HepG2 (cell line): ENCODE measurements at regions not wholly inside any gene's neighbourhood (a gene's known extent, or its start where the extent isn't known, plus 50 kb on each side); places are given as distances from the start of the nearest gene placed in this dataset.

Experiments
- ATAC-seq: fragments of 200-7000 bp; cut with Tn5 transposase; 3 replicates; pipeline ENCODE4 v1.9.1; 2020; ENCODE audit warnings: mild to moderate bottlenecking, moderate library complexity
- BruUV-seq: library from RNA; stranded (reverse); fragments of 400-500 nt; replicated peaks from 2 replicates; lab custom pipeline; 2021; lab: Mats Ljungman, UMichigan
- CTCF ChIA-PET: fragments of 300-600 bp; formaldehyde crosslinking; extraction: SDS; loops from one replicate; lab custom pipeline; 2021; ENCODE audit warnings: low total read pairs, inconsistent platforms, low intra/inter-chr PET ratio; lab: Yijun Ruan, JAX
- POLR2A ChIA-PET: fragments of 350-600 bp; sonication (Branson Sonifier 250); formaldehyde crosslinking; loops from one replicate; lab custom pipeline; 2020; ENCODE audit warnings: antibody characterized with exemption, inconsistent platforms; lab: Yijun Ruan, JAX
- DNase-seq: peaks from one replicate; pipeline ENCODE4 v3.0.0-alpha.2; 2015; ENCODE audit warnings: low spot score
- FAIRE-seq: peaks from 3 replicates; lab custom pipeline; 2011; peaks lifted over from hg19 to GRCh38; lab: Jason Lieb, UNC
- H2AFZ ChIP-seq: one replicate; pipeline ENCODE4 v1.6.1; 2011; ENCODE audit warnings: low read length, inconsistent platforms
- H3K27ac ChIP-seq: fragments of 300-600 bp; 3 replicates; pipeline ENCODE4 v1.8.0; 2011; ENCODE audit warnings: mixed run types, mild to moderate bottlenecking, mixed read lengths, low read length, inconsistent platforms; ENCODE audit not compliant: insufficient read depth; ENCODE audit errors: extremely low read length
- H3K27me3 ChIP-seq, 2 experiments: fragments of 200-600 bp in 1 of 2; 2 replicates in 1 of 2; 3 replicates in 1 of 2; pipeline versions ENCODE4 v1.6.0 to v1.8.0; 2011; ENCODE audit warnings: low read length in 2 of 2, mild to moderate bottlenecking in 2 of 2, moderate library complexity in 2 of 2, inconsistent platforms in 1 of 2; ENCODE audit not compliant: insufficient read depth in 2 of 2, control insufficient read depth in 1 of 2
- H3K36me3 ChIP-seq, 2 experiments: fragments of 200-600 bp in 1 of 2; replicated peaks in 1 of 2; 2 replicates in 1 of 2; 3 replicates in 1 of 2; pipeline versions ENCODE4 v1.5.1 to v1.8.0; 2011; ENCODE audit warnings: low read length in 2 of 2, inconsistent platforms in 1 of 2; ENCODE audit not compliant: insufficient read depth in 2 of 2, control insufficient read depth in 1 of 2
- H3K4me1 ChIP-seq: 2 replicates; pipeline ENCODE4 v1.5.1; 2012; ENCODE audit warnings: low read length, inconsistent platforms; ENCODE audit not compliant: insufficient read depth
- H3K4me2 ChIP-seq: 2 replicates; pipeline ENCODE4 v1.6.0; 2011; ENCODE audit warnings: low read depth, low read length, inconsistent platforms
- H3K4me3 ChIP-seq, 3 experiments: fragments of 200-600 bp in 1 of 3; sonication (generic), shearing (Covaris generic) in 1 of 3; replicated peaks in 1 of 3; 2 replicates each; pipeline ENCODE4 v1.5.1; 2011 to 2016; ENCODE audit warnings: low read length in 3 of 3, inconsistent platforms in 2 of 3, low read depth in 2 of 3, mild to moderate bottlenecking in 2 of 3, control low read depth in 1 of 3, mixed read lengths in 1 of 3; ENCODE audit not compliant: insufficient read depth in 1 of 3
- H3K79me2 ChIP-seq: one replicate; pipeline ENCODE4 v1.6.1; 2011; ENCODE audit warnings: low read length, inconsistent platforms; ENCODE audit not compliant: insufficient read depth
- H3K9ac ChIP-seq: 2 replicates; pipeline ENCODE4 v1.6.0; 2011; ENCODE audit warnings: mild to moderate bottlenecking, low read depth, low read length, inconsistent platforms; ENCODE audit not compliant: insufficient read depth
- H3K9me3 ChIP-seq: 2 replicates; pipeline ENCODE4 v1.5.1; 2012; ENCODE audit warnings: mild to moderate bottlenecking, low read length
- H4K20me1 ChIP-seq: 2 replicates; pipeline ENCODE4 v1.6.0; 2011; ENCODE audit warnings: inconsistent platforms, mild to moderate bottlenecking, low read length, moderate library complexity; ENCODE audit not compliant: insufficient read depth
- KAT7 ChIP-seq: IDR thresholded peaks from 2 replicates; pipeline ENCODE4 v1.6.1; 2018; ENCODE audit warnings: borderline replicate concordance, missing compliant biosample characterization
- MIXL1 ChIP-seq: IDR thresholded peaks from 2 replicates; pipeline ENCODE4 v1.6.1; 2016
- MNT ChIP-seq: fragments of 450-650 bp; IDR thresholded peaks from 2 replicates; pipeline ENCODE4 v1.6.1; 2016
- RBM22 ChIP-seq: fragments of 200-400 bp; formaldehyde crosslinking; optimal IDR thresholded peaks from 2 replicates; pipeline ENCODE3; 2017; ENCODE audit warnings: mild to moderate bottlenecking, low read length, moderate library complexity
- SNAPC2 ChIP-seq: sonication (generic); formaldehyde crosslinking; IDR thresholded peaks from 2 replicates; pipeline ENCODE4 v1.8.1; 2022; ENCODE audit warnings: mild to moderate bottlenecking, missing genetic modification reagents
- ZNF333 ChIP-seq: sonication (generic); formaldehyde crosslinking; IDR thresholded peaks from 2 replicates; pipeline ENCODE4 v1.4.0; 2020; ENCODE audit warnings: mild to moderate bottlenecking, missing genetic modification reagents, borderline replicate concordance
- ZNF782 ChIP-seq: sonication (generic); formaldehyde crosslinking; IDR thresholded peaks from 2 replicates; pipeline ENCODE4 v1.4.0; 2020; ENCODE audit warnings: missing genetic modification reagents, mild to moderate bottlenecking, borderline replicate concordance
- WGBS: methylation state at CpG from one replicate; pipeline ENCODE4 v1.1.6; 2017; ENCODE audit warnings: low lambda C conversion rate; 5-methylcytosine and 5-hydroxymethylcytosine counted together
- in situ Hi-C: cut with HindIII; loops from 2 replicates; pipeline ENCODE4 v1.10.0; 2017; ENCODE audit warnings: low pct_unique_long_range_greater_than_20kb; ENCODE audit not compliant: extremely low pct_ligation_motif_present
- intact Hi-C: fragments of 100-400 bp; cut with micrococcal nuclease; formaldehyde crosslinking; loops from one replicate; pipeline ENCODE4 v1.10.0; 2022; ENCODE audit not compliant: unreplicated experiment
- TF ChIP-seq, protein P1 (sequence below): sonication (generic); formaldehyde crosslinking; IDR thresholded peaks from 2 replicates; pipeline ENCODE4 v1.4.0; 2020; ENCODE audit warnings: missing genetic modification reagents, mild to moderate bottlenecking, borderline replicate concordance
- TF ChIP-seq, protein P2 (sequence below): sonication (generic); formaldehyde crosslinking; IDR thresholded peaks from 2 replicates; pipeline ENCODE4 v1.8.0; 2022; ENCODE audit warnings: mild to moderate bottlenecking, missing genetic modification reagents, moderate library complexity

- TF ChIP-seq KAT7 (no peak), RBM22 (no peak), ZNF782 (CRISPR knock-in tag) (no peak), MIXL1 (CRISPR knock-in tag) (no peak), SNAPC2 (CRISPR knock-in tag) (no peak)
- TF ChIP-seq, protein P1, sequence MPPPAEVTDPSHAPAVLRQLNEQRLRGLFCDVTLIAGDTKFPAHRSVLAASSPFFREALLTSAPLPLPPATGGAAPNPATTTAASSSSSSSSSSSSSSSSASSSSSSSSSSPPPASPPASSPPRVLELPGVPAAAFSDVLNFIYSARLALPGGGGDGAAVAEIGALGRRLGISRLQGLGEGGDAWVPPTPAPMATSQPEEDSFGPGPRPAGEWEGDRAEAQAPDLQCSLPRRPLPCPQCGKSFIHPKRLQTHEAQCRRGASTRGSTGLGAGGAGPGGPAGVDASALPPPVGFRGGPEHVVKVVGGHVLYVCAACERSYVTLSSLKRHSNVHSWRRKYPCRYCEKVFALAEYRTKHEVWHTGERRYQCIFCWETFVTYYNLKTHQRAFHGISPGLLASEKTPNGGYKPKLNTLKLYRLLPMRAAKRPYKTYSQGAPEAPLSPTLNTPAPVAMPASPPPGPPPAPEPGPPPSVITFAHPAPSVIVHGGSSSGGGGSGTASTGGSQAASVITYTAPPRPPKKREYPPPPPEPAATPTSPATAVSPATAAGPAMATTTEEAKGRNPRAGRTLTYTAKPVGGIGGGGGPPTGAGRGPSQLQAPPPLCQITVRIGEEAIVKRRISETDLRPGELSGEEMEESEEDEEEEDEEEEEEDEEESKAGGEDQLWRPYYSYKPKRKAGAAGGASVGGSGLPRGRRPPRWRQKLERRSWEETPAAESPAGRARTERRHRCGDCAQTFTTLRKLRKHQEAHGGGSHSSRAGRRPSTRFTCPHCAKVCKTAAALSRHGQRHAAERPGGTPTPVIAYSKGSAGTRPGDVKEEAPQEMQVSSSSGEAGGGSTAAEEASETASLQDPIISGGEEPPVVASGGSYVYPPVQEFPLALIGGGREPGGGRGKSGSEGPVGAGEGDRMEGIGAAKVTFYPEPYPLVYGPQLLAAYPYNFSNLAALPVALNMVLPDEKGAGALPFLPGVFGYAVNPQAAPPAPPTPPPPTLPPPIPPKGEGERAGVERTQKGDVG (CRISPR knock-in tag), result no peak
Observed at GRCh38 chr13:109615721-109616420, 170.5 kb downstream of the IRS2 start (continued).

GRCh38 chr13:109611912-109612691 is 174.3 kb downstream of the IRS2 start:
- ATAC-seq (no peak), FAIRE-seq (no peak), DNase-seq (no peak)
- no peaks in the 10 kb centered on the region for H3K79me2 ChIP-seq
- in situ Hi-C loops (no loop called here), intact Hi-C loops (loop anchor here (2.0 kb wide), 1 partner anchor 497 kb away; no protein-coding TSS in a partner anchor)
- no peak overlapping the region for H2AFZ ChIP-seq
- ChIA-PET POLR2A (no interaction called here), CTCF (no interaction called here)
- H3K27ac ChIP-seq, result no peak overlapping the region
- BruUV-seq, result no TSS peak
- 12% methylated on average over 3 of the region's 3 CpGs for WGBS
- TF ChIP-seq MNT, result peak; percentile 60
- TF ChIP-seq ZNF333 (CRISPR knock-in tag), result no peak
- TF ChIP-seq, protein P2, sequence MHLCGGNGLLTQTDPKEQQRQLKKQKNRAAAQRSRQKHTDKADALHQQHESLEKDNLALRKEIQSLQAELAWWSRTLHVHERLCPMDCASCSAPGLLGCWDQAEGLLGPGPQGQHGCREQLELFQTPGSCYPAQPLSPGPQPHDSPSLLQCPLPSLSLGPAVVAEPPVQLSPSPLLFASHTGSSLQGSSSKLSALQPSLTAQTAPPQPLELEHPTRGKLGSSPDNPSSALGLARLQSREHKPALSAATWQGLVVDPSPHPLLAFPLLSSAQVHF (CRISPR knock-in tag), result no peak
- H4K20me1 ChIP-seq, result no peaks in the 10 kb centered on the region
- no peak overlapping the region for H3K4me2 ChIP-seq
- no peak overlapping the region for H3K9ac ChIP-seq
- H3K36me3 ChIP-seq, result no peaks in the 10 kb centered on the region
- H3K4me1 ChIP-seq, result no peaks in the 10 kb centered on the region
- no peaks in the 10 kb centered on the region for H3K27me3 ChIP-seq
- no peaks in the 10 kb centered on the region for H3K9me3 ChIP-seq
- no peak overlapping the region for H3K4me3 ChIP-seq
